ENCODE measurements at regions not wholly inside any gene's neighbourhood (a gene's known extent, or its start where the extent isn't known, plus 50 kb on each side); places are given as distances from the start of the nearest gene placed in this dataset.
"Not testable (repeated sequence)": the region's sequence is repeated elsewhere in the genome, so short reads cannot be mapped to it uniquely, and the experiment has no call there.

DNA sequence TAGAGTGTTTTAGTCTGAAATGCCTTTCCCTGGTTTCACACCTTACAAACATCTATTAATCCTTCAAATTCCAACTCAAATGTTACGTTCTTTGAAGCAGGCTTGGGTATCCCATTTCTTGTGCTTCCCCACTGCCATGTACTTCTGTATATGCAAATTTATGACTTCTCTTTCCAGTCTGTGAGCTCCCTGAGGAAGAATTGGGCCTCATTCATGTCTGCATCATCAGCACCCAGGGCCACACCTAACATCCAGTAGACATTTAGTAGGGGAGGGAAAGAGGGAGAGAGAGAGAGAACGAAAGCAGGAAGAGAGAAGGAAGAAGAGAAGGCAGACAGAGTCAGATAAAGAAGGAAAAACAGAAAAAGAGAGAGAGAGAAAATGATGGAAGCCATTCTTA lies 53.3 kb upstream of the KY start:
- no peak for DNase-seq

DNA sequence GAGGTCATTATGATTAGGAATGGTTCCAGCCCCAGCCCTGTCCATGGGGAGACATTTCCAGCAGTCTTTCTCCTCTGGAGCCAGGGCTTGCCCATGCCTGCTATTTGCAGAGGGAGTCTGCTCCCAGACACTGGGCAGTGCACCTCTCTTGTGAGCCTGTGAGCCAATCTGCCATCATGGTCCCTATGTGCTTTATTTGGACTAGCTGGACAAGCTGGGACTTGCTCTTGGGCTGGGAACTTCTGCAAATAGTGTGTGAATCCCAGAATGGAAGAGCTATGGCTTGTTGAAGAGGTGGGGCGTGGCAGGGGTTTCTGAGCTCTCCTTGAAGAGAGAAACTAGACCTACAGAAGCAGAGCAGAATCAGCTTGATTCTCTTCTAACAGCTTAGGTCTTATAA lies 53.7 kb upstream of the KY start:
- no peak for DNase-seq

DNA sequence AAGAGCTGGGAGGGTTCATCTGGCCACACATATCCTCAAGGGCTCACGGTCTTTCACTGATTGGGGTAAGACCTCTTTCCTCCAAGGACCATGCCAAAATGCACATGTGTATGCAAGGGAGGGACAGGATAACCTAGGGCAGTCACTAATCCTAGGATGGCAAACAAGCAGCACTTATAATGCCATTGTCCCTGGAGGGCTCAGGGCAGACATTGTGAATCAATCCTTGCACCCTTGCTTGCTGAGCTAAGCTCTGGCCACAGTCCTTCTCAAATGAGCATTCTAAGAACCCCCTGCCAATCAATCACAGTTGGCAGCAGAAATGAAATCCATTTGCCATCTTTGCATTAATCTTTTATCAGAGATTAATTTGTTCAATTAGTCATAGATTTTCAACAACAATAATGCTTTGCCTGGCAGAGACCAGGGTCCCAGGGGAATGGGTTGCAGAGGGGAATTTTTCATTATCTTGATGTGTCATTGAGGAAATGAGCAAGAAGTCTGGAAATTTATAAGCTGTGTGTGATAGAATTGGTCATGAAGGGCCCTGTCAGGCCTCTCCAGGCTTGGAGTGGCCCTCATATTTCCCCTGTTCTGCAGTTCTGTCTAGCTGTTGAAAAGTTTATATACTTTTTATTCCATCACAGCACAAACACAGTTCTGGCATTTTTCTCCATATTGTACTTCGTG lies 57.2 kb upstream of the KY start:
- no peak for DNase-seq

DNA sequence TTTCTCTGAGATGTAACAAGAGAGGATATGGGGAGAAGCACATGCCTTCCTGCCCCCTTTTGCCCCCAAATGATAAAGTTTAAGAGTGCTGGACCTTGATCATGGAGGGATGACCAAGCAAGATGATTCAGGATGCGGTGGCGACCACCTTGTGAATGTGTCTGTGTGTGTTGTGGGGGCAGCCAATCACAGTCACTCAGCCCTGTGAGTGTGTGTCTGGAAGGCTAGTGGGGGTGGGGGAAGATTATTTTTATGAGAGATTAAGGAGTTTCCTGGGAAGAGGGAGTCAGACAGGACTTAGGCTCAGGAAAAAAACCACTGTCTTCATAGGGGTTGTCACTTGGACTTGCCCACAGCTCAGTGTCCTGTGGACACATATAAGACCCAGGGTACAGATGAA lies 57.8 kb upstream of the KY start:
- no peak for DNase-seq

DNA sequence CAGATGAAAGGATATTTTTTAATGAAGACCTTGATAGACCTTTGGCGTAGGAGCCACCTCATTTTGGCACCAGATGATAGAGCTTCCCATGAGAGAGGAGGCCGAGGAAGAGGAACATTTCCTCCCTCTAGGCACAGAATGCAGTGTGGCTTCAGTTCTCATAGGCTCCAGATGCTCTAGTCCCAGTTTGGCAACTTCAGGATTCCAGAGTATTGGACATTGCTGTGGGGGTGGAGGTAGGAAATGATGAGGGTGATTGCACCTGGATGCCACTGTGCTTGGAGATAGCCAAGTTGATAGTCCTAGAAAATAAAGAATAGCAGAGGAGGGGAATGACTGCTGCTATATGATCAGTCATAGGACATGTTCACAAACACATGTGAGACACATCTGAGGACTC lies 58.3 kb upstream of the KY start:
- no peak for DNase-seq

DNA sequence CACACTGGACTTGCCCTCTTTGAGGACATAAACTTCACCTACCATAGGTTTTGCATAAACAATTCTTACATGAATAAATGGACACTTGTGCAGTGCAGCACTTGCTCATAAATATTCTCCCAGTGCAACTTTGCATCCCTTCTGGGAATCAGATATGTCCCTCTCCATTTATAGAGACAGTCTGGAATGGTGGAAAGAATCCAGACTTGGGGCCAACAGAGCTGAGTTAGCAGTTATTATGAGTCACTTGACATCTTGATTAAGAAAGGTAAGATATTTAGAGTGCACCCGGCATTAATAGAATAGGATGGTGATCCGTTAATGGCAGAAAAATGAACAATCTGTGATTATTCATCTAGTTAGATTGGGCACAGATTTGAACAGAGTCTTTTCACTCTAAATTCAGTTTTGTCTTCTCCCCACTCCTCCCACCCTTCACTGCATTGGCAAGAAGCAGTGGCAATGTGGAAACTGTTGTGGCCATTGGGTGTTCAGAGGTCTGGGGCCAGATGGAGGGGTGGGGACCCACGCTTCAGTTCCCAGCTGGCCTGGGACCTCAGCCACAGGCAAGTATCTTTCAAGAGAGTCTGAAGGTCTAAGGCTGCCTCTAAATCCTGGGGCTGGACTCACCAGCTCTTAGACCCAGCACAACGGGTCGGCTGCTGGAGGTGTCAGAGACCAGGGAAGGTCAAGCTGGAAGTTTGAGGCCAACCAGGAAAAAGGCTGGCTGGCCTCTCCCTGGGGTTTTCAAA lies 58.9 kb upstream of the KY start:
- DNase-seq, result no peak

DNA sequence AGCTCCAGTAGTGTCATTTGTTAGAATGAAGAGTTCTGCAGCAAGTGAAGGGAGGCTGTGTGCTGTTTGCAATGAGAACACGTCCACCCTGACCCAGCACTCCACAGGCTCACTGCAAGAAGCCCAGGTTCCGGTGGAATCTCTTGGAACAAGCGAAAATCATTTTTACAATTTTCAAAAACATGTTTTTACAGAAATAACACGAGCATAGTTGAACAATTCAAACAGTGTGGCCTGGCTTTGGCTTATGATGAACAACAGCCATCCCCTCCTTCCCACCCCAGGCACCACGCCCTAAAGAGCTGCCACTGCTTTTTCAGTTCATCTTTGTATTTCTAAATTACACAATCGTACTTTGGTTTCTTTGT lies 59.5 kb upstream of the KY start:
- no peak for DNase-seq

DNA sequence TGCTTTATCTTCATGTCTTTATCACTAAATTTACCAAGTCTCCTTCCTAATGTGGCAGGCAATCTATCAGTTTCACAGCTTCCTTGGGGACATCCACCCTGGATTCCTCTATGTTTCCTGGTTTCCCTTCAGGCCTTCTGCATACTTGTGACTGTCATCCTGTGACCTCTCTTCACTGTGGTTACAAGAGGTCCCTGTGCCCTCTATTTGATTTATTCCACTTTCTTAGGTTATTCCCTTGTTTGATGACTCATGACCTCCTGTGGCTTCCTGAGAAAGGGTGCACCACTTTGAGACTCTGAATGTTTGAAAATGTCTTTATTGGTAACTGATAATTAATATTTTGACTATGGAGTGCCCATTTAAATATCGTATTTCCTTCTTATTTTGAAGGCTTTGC lies 60.5 kb upstream of the KY start:
- DNase-seq, result no peak

DNA sequence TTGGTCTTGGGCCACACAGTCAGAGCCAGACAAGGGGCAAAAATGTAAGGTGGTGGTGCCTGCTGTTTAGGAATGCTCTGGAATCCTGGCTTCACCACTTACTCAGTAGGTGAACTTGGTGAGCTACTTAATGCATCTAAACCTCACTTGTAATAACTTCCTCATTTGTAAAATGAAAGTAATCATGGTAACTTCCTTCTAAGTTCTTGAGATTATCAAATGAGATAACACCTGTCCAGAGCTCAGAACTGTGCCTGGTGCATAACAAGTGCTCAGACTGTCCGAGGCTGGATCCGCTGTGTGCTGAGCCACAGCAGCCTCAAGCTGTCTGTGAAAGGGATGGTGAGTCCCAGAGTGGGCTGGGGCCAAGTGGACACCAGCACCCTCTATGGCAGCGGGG lies 62.8 kb upstream of the KY start:
- DNase-seq, result no peak

DNA sequence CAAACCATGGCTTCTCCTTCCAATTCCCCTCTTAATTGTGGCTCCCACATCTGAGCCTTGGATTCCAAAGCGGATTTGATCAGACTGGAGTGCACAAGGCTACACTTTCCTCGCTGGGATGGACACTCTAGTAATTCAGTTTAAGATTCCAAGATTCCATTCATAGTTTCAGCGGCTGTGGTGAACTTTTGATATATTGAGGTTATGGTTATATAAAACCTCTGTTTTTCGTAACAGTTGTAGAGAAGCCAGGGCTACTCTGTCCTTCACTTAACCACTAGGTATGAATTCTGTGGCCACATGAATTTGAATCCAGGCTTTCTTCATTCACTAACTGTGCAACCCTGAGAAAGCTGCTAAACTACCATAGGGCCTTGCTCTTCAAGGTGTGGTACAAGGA lies 67.9 kb upstream of the KY start:
- DNase-seq, result no peak

DNA sequence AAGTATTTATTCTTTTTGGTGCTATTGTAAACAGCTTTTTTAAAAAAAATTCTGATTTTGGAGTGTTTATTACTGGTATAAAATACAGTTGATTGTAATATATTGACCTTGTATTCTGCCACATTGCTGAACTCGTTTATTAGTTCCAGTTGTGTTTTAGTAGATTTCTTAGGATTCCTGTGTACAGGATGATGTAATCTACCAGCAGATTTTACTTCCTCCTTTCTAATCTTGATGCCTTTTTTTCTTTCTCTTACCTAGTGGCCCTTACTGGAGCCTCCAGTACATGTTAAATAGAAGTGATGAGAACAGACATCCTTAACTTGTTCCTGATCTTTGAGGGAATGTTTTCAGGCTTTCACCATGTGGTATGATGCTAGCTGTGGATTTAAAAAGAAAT lies 70.4 kb upstream of the KY start:
- DNase-seq, result peak; percentile 66

DNA sequence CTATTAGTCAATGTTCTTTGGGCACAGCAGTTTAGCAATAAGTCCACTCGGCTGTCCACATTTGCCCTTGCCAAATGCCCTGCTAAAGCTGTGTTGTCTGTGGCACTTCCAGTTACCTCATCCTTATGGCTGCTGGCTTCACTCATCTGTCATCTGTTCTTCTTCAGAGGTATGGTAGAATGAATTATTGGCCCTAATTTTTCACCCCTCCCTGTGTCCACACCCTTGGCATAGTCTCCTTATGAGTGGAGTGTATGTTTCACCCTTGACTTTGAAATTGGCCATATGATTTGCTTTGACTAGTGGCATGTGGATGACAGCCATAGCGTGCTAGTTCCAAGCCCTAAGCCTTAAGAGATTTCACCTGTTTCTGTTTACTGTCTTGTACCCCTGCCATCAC lies 72.1 kb upstream of the EPHB1 start:
- no peak for DNase-seq

DNA sequence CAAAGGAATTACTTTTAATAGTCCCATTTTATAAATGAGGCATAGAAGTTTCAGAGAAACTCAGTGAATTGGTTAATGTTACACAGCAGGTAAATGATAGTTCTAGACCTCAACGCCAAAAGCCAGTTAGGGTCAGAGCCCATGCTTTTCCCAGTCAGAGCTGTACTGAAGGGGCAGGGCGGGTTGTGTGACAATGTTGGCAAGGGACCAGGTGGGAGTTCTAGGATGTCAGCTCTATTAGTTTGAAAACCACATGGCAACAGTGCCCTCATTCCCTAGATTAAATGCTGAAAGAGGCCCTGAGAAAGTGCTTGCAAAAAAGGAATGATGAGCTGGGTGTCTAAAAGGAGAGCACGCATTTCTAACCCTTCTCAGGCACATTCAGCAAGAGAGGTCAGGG lies 65.4 kb upstream of the EPHB1 start:
- DNase-seq, result no peak

DNA sequence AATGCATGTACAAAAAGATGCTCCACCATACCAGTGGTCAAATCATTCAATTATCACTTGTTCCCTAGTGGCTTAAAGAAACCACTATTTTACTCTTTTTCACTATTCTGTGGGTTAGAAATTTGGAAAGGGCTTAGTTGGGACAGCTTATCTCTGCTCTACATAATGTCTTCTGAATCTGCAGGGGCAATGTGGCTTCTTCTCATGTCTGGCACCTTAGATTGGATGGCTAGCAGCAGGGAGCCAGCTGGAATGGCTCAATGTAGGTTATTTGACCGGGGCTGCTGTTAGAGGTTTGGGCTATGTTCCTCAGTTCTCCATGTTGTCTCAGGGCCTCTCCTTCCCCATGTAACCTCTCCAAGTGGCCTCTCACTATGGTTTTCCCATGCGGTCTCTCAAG lies 57.5 kb upstream of the EPHB1 start:
- DNase-seq, result no peak

DNA sequence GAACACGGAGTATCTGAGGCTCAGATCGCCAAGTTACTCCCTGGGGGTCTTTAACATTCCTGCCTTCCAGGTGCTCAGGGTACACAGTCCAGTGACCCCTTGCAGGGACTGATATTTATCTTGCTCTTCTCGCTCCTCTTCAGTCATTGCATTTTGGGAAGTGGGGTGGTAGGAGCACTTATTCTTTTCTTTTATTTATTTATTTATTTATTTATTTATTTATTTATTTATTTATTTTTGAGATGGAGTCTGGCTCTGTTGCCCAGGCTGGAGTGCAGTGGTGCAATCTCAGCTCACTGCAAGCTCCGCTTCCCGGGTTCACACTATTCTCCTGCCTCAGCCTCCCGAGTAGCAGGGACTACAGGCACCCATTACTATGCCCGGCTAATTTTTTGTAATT lies 55.0 kb upstream of the EPHB1 start:
- DNase-seq, result not testable (repeated sequence)

DNA sequence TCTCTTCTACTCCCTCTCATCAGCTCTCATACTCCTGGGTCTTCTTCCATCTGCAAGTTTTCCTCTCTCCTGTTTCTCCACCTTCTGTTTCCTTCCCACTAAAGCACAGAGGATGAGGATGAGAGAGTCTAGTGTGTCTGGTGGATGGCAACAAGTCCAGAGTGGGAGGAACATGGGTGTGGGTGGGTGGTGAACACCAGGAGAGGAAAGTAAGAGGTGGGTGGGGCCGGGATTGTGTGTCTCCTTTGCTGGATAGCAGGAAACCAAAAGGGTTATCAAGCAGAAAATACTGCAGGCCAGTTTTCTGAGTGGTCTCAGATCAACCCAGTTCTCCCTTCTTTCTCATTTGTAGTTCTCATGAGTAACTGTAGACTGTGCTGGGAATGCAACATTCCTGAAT lies 52.9 kb upstream of the EPHB1 start:
- no peak for DNase-seq

DNA sequence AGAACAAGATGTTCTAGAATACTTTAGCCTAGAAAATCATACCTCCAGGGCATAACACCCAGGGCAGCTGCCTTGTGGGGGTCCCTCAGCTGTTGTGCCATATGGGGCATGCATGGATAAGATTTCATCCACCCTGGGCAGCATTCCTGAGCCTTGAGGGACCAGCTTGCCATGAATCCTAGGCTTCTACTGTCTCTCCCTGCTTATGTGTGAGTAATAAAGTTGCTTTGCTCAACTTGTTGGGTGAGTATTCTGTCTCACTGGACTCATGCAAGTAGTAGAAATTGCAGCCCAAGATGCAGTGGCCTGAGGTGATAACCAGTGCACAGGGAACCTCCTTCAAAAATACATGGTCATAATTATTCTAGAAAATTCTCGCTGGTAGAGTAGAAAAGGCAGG lies 52.1 kb upstream of the EPHB1 start:
- no peak for DNase-seq

All from MV-4-11 (cell line).